Liver (tissue), 3 donors: ENCODE measurements at regions not wholly inside any gene's neighbourhood (a gene's known extent, or its start where the extent isn't known, plus 50 kb on each side); places are given as distances from the start of the nearest gene placed in this dataset.
A peak's percentile ranks its signal among the peaks of the same experiment; 100 is the strongest.

ENCODE experiments used
- ATF3 ChIP-seq: IDR thresholded peaks from 2 replicates; pipeline ENCODE4 v1.6.1; 2016; ENCODE audit warnings: antibody characterized with exemption
- CTCF ChIP-seq: fragments of 150-350 bp; IDR thresholded peaks from 2 replicates; pipeline ENCODE4 v1.5.1; 2017; ENCODE audit warnings: improper control_type of control experiment, low read depth, low read length; ENCODE audit not compliant: missing input control
- GABPA ChIP-seq, 2 donors: IDR thresholded peaks in 1 of 2; conservative IDR thresholded peaks in 1 of 2; 2 replicates each; pipeline ENCODE4 v1.6.1; 2016; ENCODE audit warnings: antibody characterized with exemption in 2 of 2, mild to moderate bottlenecking in 1 of 2, moderate library complexity in 1 of 2
- MAX ChIP-seq: IDR thresholded peaks from 2 replicates; pipeline ENCODE4 v1.6.1; 2016; ENCODE audit warnings: antibody characterized with exemption
- RAD21 ChIP-seq, 2 donors: IDR thresholded peaks; 2 replicates each; pipeline ENCODE4 v1.6.1; 2016; ENCODE audit warnings: antibody characterized with exemption in 2 of 2, mild to moderate bottlenecking in 2 of 2
- REST ChIP-seq: IDR thresholded peaks from 2 replicates; pipeline ENCODE4 v1.6.1; 2016; ENCODE audit warnings: antibody characterized with exemption, mild to moderate bottlenecking
- TAF1 ChIP-seq: conservative IDR thresholded peaks from 2 replicates; pipeline ENCODE4 v1.6.1; 2016; ENCODE audit warnings: antibody characterized with exemption, mild to moderate bottlenecking
- YY1 ChIP-seq: IDR thresholded peaks from 2 replicates; pipeline ENCODE4 v1.6.1; 2016; ENCODE audit warnings: antibody characterized with exemption, mild to moderate bottlenecking
- donor health status: healthy.
- donor health status: healthy.

GRCh38 chr7:95669513-95669912 lies 73.2 kb upstream of the PDK4 start:
- TF ChIP-seq RAD21 (IDR thresholded peaks at IDR 0.05) (peak in 1 of 2 donors; percentile 16), GABPA (IDR thresholded peaks at IDR 0.05 in 1 of 2, conservative IDR thresholded peaks at IDR 0.05 in 1 of 2) (no peak), MAX (no peak), YY1 (no peak), ATF3 (no peak), CTCF (no peak), TAF1 (no peak), REST (no peak)
